MG63 (cell line): ENCODE measurements at regions not wholly inside any gene's neighbourhood (a gene's known extent, or its start where the extent isn't known, plus 50 kb on each side); places are given as distances from the start of the nearest gene placed in this dataset.
"Not testable (repeated sequence)": the region's sequence is repeated elsewhere in the genome, so short reads cannot be mapped to it uniquely, and the experiment has no call there.

Experiments used
- DNase-seq: peaks from one replicate; pipeline ENCODE4 v3.0.0-alpha.2; 2020
- H3K27me3 ChIP-seq: fragments of 250-450 bp; sonication (Bioruptor Pico); 2 replicates; pipeline ENCODE4 v1.5.1; 2020; ENCODE audit warnings: mild to moderate bottlenecking, moderate library complexity
- H3K36me3 ChIP-seq: fragments of 250-450 bp; sonication (Bioruptor Pico); 2 replicates; pipeline ENCODE4 v1.5.1; 2020; ENCODE audit warnings: mild to moderate bottlenecking, moderate library complexity
- H3K4me3 ChIP-seq: fragments of 250-450 bp; sonication (Bioruptor Pico); 2 replicates; pipeline ENCODE4 v1.5.1; 2020; ENCODE audit warnings: mild to moderate bottlenecking, moderate library complexity
- H3K9me3 ChIP-seq: fragments of 250-450 bp; sonication (Bioruptor Pico); 2 replicates; pipeline ENCODE4 v1.5.1; 2020; ENCODE audit warnings: mild to moderate bottlenecking, moderate library complexity

DNA sequence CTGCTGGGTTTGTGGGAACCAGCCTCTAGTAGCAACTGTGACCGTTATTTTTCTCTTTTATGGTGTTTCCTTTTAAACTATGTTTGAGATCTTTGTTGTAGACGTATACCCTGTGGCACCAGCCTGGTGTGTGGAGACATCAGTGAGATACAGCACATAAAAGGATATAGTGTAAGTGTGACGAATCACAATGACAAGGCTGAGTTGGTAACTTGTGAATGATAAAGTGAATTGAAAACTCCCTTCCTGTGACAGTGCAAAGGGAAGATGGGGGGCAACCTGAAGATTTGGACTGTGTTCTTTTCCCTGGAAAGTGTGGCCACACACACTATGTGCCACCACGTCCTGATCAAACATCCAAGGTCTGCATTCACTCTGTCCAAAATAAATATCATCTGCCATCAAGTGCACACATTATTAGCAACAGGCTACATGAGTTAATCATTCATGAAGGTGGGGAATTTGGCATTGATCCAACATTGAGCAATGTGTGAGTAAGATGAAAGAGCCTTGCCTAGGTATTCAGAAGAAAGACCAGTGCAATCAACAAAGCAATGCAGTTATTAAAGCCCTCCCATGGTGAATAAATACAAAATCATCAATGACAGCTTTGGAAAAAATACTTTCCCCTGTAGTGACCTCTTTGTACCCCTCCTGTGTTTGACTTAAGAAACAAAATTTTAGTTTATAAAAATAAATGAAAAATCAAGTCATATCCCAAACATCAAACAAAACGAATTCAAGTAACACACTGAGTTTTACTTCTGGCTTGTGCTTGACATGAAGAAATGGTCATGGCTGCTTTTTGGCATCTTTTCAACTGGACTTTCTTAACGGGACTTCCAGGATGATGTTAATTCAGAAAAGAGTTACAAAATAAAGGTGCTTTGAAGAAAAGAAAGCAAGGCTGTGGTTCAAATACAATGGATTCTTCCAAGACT is 1280.5 kb upstream of the ZEB2 start:
- Histone ChIP-seq H3K27me3 (no peaks in the 10 kb centered on the region), H3K36me3 (no peaks in the 10 kb centered on the region), H3K9me3 (no peaks in the 10 kb centered on the region), H3K4me3 (no peak overlapping the region)
- DNase-seq, result no peak

DNA sequence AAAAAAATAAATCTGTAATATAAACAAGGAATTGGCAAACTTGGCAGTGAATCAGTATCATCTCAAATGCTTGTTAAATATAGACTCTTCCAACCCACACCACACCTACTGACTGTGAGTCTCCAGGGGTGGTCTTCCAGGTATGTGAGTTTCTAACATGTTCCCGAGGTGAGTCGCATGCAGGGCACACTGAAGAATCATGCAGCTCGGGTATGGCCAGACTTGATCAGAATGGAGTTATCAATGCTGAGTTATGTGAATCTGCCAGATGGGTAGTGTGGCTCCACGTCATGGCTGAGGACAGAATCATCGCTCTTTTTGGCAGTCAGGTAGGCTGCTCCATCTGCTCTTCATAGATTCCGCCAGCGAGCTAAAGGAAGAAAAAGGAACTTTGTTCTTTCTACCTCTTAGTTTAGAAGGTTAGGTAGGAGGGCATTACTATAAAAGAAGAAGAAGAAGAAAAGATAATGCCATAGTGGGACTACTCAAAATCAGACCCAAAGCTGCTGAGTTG is 1279.7 kb upstream of the ZEB2 start:
- Histone ChIP-seq H3K4me3 (no peak overlapping the region), H3K36me3 (no peaks in the 10 kb centered on the region), H3K9me3 (no peaks in the 10 kb centered on the region), H3K27me3 (no peaks in the 10 kb centered on the region)
- no peak for DNase-seq

DNA sequence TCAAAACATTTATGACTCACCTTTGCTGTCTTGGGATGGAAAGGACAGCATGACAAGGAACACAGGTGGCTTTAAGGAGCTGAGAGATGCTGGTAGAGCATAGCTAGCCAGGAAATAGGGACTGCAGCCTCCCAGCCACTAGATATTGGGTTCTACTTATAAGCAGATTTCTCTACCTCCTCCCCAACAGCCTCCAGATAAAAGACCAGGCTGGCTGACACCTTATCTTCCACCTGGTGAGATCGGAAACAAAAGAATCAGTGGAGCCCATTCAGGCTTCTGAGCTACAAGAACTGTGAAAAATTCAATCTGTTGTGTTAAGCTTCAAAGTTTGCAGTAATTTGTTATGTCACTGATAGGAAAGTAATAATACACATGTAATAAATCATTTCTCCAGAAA is 1278.5 kb upstream of the ZEB2 start:
- H3K4me3 ChIP-seq, result no peak overlapping the region
- DNase-seq, result no peak
- H3K36me3 ChIP-seq, result no peaks in the 10 kb centered on the region
- H3K9me3 ChIP-seq, result no peaks in the 10 kb centered on the region
- H3K27me3 ChIP-seq, result no peaks in the 10 kb centered on the region

DNA sequence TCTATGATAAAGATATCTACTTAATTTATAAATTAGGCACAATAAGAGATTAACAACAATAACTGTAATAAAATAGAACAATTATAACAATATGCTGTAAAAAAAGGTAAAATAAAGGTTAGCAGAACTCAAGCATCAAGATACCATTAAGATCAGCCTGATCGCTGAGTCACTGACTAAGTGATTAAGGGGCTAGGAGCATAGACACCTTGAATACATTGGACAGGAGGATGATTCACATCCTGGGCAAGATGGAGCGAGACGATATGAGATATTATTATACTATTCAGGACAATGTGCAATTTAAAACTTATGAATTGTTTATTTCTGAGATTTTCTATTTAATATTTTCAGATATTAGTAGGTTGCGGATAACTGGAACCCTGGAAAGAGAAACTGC is 1277.8 kb upstream of the ZEB2 start:
- no peak for DNase-seq
- no peaks in the 10 kb centered on the region for H3K36me3 ChIP-seq
- no peaks in the 10 kb centered on the region for H3K27me3 ChIP-seq
- H3K9me3 ChIP-seq, result no peaks in the 10 kb centered on the region
- H3K4me3 ChIP-seq, result no peak overlapping the region

DNA sequence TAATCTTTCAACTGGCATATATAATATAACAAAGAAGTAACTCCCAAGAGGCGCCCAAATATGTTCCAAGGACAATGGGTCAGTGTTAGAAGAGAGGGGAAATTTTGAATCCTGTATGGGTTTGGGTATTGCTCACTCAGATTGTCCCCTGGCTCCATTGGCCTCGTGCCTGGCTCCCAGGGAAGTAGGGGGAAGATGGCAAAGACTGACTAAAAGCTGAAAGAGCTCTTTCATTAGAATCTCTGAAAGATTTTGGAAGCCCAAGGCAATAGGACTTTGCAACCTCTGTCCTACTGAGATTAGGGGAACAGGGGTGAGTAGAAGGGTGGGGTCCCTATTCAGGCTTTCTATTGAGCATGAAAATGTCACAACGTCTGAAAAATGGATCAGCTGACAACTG is 1272.8 kb upstream of the ZEB2 start:
- Histone ChIP-seq H3K4me3 (no peak overlapping the region), H3K27me3 (no peaks in the 10 kb centered on the region), H3K36me3 (no peaks in the 10 kb centered on the region), H3K9me3 (no peaks in the 10 kb centered on the region)
- no peak for DNase-seq

DNA sequence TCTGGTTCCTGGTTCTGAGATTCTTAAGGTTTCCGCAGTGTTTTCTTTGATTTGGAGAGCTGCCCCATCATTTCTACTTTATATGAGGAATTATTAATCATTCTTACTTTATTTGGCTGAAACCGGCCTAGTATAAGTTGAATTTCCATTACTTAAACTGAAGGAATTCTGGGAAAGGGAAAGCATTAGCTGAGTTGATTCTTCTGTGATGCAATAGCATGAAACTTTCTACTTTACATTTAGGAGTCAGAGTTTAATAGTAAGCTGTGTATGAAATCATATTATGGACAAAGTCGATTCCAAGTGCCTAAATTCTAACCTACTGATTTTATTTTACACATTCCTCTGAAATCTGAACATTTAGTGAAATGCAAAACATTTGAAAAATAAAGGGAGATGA is 1269.7 kb upstream of the ZEB2 start:
- DNase-seq, result no peak
- H3K27me3 ChIP-seq, result no peaks in the 10 kb centered on the region
- H3K4me3 ChIP-seq, result no peak overlapping the region
- no peaks in the 10 kb centered on the region for H3K36me3 ChIP-seq
- H3K9me3 ChIP-seq, result no peaks in the 10 kb centered on the region; the same call in 1 of the 2 replicates

DNA sequence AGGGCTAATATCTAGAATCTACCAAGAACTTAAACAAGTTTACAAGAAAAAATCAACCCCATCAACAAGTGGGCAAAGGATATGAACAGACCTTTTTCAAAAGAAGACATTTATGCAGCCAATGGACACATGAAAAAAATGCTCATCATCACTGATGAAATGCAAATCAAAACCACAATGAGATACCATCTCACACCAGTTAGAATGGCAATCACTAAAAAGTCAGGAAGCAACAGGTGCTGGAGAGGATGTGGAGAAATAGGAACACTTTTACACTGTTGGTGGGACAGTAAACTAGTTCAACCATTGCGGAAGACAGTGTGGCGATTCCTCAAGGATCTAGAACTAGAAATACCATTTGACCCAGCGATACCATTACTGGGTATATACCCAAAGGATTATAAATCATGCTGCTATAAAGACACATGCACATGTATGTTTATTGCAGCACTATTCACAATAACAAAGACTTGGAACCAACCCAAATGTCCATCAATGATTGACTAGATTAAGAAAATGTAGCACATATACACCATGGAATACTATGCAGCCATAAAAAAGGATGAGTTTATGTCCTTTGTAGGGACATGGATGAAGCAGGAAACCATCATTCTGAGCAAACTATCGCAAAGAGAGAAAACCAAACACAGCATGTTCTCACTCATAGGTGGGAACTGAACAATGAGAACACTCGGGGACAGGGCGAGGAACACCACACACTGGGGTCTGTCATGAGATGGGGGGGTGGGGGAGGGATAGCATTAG is 1267.9 kb upstream of the ZEB2 start:
- not testable (repeated sequence) for H3K4me3 ChIP-seq, DNase-seq, H3K9me3 ChIP-seq, H3K27me3 ChIP-seq, H3K36me3 ChIP-seq

DNA sequence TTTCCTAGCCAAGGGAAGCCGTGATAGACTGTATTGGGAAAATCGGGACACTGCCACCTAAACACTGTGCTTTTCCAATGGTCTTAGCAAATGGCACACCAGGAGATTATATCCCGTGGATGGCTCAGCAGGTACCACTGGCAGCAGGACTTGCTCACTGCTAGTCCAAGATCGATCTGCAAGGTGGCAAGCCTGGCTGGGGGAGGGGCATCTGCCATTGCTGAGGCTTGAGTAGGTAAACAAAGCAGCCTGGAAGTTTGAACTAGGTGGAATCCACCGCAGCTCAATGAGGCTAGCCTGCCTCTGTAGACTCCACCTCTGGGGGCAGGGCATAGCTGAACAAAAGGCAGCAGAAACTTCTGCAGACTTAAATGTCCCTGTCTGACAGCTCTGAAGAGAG is 1262.7 kb upstream of the ZEB2 start:
- not testable (repeated sequence) for H3K27me3 ChIP-seq, H3K36me3 ChIP-seq, DNase-seq, H3K4me3 ChIP-seq, H3K9me3 ChIP-seq

DNA sequence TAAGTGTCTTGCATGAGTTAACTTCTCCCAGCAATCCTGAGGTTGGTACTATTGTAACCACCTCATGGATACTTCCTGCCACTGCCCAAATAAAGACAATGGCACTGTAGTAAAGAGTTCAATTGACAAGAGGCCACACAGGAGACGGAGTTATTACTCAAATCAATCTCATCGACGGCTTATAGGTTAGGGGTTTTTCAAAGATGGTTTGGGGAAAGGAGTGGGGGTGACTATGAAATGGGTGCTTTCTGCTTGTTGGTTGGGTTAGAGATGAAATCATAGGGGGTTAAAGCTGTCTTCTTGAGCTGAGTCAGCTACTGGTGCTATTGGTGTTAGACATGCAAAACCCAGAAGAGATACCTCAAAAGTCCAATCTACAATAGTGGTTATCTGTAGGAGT is 1258.0 kb upstream of the ZEB2 start:
- DNase-seq, result no peak

DNA sequence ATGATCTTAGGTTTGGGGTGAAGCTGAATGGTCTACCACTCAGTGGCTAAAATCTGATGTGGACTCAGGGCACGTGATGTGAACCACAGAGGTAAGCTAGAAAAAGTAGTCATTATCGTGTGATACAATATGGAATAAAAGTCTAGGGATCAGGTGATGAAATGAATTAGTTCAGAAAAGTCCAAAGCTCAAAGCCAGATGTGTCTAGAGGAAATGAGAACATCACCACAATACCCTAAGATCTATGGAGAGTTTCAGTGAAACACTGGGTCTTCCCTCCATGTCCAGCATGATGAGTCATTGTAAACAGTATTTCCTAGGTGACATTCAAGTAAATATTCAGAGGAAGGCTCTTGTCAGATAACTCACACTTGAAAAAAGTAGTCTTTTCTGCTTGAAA is 1257.4 kb upstream of the ZEB2 start:
- H3K9me3 ChIP-seq, result no peaks in the 10 kb centered on the region; the same call in 1 of the 2 replicates
- no peak for DNase-seq
- no peak overlapping the region for H3K4me3 ChIP-seq
- no peaks in the 10 kb centered on the region for H3K27me3 ChIP-seq
- H3K36me3 ChIP-seq, result no peaks in the 10 kb centered on the region

More for the DNA sequence above, 1258.0 kb upstream of the ZEB2 start:
- no peaks in the 10 kb centered on the region for H3K36me3 ChIP-seq
- H3K9me3 ChIP-seq, result no peaks in the 10 kb centered on the region; the same call in 1 of the 2 replicates
- H3K27me3 ChIP-seq, result no peaks in the 10 kb centered on the region
- no peak overlapping the region for H3K4me3 ChIP-seq

DNA sequence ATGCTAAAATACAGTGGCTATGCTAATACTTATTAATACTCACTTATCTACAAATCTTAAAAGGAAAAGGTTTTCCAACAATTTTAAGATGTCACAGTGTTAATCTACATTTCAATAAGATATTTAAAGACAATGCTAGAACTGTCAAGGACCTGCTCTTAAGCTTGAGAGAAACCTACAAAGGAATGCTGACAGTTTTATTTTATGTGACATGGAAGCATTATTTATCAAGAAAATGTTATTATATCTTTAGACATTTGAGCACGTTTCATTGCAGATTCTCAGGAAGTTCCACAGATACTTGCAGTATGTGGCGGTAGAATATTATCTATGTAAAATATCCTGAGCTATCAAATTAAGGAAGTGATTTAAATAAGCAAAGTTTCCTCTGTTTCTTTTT is 1255.7 kb upstream of the ZEB2 start:
- Histone ChIP-seq H3K4me3 (no peak overlapping the region), H3K36me3 (no peaks in the 10 kb centered on the region), H3K27me3 (no peaks in the 10 kb centered on the region), H3K9me3 (no peaks in the 10 kb centered on the region; the same call in 1 of the 2 replicates)
- DNase-seq, result no peak

DNA sequence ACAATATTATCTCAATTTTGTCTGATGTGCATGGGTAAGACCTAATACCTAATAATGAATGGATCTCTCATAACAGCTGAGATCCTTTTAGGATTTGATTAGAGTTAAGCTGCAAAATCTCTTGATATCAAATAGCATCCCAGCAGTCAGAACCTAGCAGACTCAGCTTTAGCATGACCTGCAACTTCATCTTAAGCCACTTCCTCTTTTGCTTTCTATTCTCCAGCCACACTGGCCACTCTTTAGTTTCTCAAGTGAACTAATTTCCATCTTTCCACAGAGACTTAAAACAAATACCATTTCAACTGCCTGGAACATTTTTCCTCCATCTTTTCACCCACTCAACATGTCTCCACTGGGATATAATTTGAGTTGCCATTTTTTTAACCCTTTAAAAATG is 1251.6 kb upstream of the ZEB2 start:
- no peak for DNase-seq
- Histone ChIP-seq H3K36me3 (no peaks in the 10 kb centered on the region), H3K4me3 (no peak overlapping the region), H3K9me3 (no peaks in the 10 kb centered on the region; the same call in 1 of the 2 replicates), H3K27me3 (no peaks in the 10 kb centered on the region)

DNA sequence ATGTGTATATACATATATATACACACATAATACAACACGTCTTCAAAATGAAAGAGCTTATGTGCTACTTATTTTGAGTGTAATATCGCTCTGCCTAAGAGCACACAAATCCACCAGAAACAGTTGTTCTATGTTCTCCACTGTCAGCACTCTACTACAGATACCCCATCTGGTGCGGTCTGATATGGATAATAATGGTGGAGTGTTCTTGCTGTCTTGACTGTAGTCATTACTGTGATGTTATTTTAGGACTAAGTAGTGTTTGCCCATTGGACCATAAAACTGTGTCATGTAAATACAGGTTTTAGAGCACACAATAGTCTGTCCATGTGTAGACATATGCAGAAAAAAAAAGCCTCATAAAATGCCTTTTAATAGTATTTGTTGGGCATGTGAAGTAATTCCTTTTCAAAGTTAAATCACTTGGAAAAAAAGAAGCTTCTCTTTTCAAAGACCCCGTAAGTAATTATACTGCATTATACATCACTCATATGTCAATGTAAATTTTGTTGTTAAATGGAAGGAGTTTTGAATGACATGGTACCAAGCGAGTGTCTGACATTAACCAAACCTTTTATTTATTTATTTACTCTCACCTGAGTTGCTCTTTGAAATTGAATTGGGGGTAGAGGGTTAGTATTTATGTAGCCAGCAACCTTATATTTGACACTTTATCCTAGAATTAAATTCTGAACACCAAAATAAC is 1249.2 kb upstream of the ZEB2 start:
- no peak overlapping the region for H3K4me3 ChIP-seq
- H3K27me3 ChIP-seq, result no peaks in the 10 kb centered on the region
- DNase-seq, result no peak
- no peaks in the 10 kb centered on the region for H3K9me3 ChIP-seq
- H3K36me3 ChIP-seq, result no peaks in the 10 kb centered on the region

DNA sequence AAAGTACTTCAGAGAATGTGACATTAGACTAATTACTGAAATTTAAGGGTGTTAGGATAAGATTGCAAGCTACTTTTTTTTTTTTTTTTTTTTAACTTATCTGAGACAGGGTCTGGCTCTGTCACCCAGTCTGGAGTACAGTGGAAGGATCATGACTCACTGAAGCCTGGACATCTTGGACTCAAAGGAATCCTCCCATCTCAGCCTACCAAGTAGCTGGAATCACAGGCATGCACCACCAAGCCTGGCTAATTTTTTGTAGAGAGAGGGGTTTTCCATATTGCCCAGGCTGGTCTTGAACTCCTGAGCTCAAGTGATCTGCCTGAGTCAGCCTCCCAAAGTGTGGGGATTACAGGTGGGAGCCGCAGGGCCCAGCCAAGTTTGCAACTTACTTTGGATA is 1246.0 kb upstream of the ZEB2 start:
- H3K4me3 ChIP-seq, result no peak overlapping the region
- H3K27me3 ChIP-seq, result no peaks in the 10 kb centered on the region
- no peak for DNase-seq
- no peaks in the 10 kb centered on the region for H3K9me3 ChIP-seq
- H3K36me3 ChIP-seq, result no peaks in the 10 kb centered on the region

DNA sequence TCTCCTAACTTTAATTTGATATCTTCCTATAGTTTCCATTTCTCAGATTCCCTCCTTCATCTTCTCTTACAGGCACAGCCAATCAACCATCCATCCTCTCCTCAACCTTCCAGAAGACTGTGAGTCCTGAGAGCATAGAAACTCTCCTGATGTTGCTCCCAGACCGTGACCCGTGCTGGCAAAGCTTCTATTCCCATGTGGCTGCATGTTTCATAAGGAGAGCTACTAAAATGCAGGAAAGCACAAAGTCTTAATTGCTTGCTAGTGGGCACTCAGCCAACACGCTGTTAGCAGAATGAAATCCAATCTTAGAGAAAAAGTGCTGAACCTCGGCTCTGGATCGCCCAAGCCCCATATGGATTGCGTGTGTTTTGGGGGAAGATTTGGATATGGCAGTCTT is 1244.7 kb upstream of the ZEB2 start:
- no peaks in the 10 kb centered on the region for H3K36me3 ChIP-seq
- no peak overlapping the region for H3K4me3 ChIP-seq
- H3K9me3 ChIP-seq, result no peaks in the 10 kb centered on the region
- no peaks in the 10 kb centered on the region for H3K27me3 ChIP-seq
- no peak for DNase-seq

DNA sequence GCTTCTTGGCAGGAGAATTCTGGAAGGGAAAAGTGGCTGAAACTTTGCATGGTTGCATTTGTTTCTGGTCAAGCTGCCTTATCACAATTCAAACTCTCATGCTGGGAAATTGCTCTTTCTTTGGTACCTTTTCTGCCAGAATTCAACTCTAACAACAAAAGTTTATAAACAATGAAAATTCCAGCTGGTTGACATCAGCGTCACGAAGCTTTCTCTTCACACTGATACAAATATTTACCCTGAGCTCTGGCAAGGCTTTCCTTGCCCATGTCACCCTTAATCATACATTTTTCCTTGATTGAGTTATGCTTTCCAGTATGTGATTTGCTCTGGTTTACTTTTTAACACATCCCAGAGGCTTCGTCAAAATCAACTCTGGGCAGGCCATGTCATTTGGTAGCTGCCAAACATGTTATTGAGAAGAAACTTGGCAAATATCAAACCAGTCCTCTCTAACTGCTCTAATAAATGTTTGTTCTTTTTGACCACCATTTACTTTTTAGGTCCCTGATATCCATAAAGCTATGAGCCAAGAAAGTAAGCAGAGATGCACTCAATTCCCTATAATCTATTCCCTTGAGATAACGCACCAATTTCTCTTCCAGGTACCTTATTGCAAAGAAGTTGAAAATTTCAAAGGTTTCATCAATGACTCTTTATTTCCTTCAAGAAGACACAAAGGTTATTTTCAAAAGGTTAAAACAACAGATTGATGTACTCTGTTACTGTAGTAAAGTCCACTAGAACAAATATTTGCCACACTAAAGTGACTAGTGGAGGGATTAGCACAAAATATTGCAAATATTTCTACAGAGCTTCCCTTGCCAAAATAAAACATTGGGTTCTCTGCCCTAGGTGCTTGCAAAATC is 1241.1 kb upstream of the ZEB2 start:
- peak; percentile 79 for DNase-seq
- Histone ChIP-seq H3K27me3 (no peaks in the 10 kb centered on the region), H3K9me3 (no peaks in the 10 kb centered on the region), H3K36me3 (no peaks in the 10 kb centered on the region), H3K4me3 (no peak overlapping the region)
